ENCODE measurements at regions not wholly inside any gene's neighbourhood (a gene's known extent, or its start where the extent isn't known, plus 50 kb on each side); places are given as distances from the start of the nearest gene placed in this dataset.
"Not testable (repeated sequence)": the region's sequence is repeated elsewhere in the genome, so short reads cannot be mapped to it uniquely, and the experiment has no call there.

GRCh38 chr6:55082021-55082420, 92.3 kb upstream of the HCRTR2 start:
- DNase-seq (ENCODE audit: low read depth, low spot score) (no peak), ATAC-seq (no peak)
- ChIA-PET CTCF (no interaction called here), POLR2A (no interaction called here)
- no peaks in the 10 kb centered on the region for H3K36me3 ChIP-seq (ENCODE audit: control insufficient read depth, insufficient read depth, low read length)
- H3K27ac ChIP-seq (ENCODE audit: low read length) = no peak overlapping the region
- H3K9me3 ChIP-seq (ENCODE audit: control insufficient read depth, insufficient read depth, low read depth, low read length) = no peaks in the 10 kb centered on the region
- in situ Hi-C loops (cut with HindIII; ENCODE audit: low pct_unique_long_range_greater_than_20kb, low sequenced_read_pairs) = no loop called here
- intact Hi-C loops (cut with micrococcal nuclease; ENCODE audit: unreplicated experiment) = no loop called here
- H3K4me3 ChIP-seq (ENCODE audit: low read depth in 2 of 2, low read length in 2 of 2) = no peak overlapping the region
- no peaks in the 10 kb centered on the region for H3K4me1 ChIP-seq (ENCODE audit: control insufficient read depth, insufficient read depth, low read length)
- no peak for TF ChIP-seq POLR2AphosphoS5 (IDR thresholded peaks at IDR 0.05; ENCODE audit: low read depth, low read length)
- no peak for TF ChIP-seq REST (IDR thresholded peaks at IDR 0.05; ENCODE audit: insufficient read depth in 1 of 2, low read depth in 2 of 2, low read length in 1 of 2)
- TF ChIP-seq SIN3A (IDR thresholded peaks at IDR 0.05; ENCODE audit: borderline replicate concordance, insufficient read depth, low read depth, low read length) = no peak
- TF ChIP-seq TCF7L2 (IDR thresholded peaks at IDR 0.05; ENCODE audit: low read depth, low read length) = no peak
- TF ChIP-seq, protein P1, sequence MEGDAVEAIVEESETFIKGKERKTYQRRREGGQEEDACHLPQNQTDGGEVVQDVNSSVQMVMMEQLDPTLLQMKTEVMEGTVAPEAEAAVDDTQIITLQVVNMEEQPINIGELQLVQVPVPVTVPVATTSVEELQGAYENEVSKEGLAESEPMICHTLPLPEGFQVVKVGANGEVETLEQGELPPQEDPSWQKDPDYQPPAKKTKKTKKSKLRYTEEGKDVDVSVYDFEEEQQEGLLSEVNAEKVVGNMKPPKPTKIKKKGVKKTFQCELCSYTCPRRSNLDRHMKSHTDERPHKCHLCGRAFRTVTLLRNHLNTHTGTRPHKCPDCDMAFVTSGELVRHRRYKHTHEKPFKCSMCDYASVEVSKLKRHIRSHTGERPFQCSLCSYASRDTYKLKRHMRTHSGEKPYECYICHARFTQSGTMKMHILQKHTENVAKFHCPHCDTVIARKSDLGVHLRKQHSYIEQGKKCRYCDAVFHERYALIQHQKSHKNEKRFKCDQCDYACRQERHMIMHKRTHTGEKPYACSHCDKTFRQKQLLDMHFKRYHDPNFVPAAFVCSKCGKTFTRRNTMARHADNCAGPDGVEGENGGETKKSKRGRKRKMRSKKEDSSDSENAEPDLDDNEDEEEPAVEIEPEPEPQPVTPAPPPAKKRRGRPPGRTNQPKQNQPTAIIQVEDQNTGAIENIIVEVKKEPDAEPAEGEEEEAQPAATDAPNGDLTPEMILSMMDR (IDR thresholded peaks at IDR 0.05) = no peak
- no peaks in the 10 kb centered on the region for H3K27me3 ChIP-seq (ENCODE audit: control insufficient read depth, insufficient read depth, low read length)
- no TSS peak for BruUV-seq (replicated peaks)

DNA sequence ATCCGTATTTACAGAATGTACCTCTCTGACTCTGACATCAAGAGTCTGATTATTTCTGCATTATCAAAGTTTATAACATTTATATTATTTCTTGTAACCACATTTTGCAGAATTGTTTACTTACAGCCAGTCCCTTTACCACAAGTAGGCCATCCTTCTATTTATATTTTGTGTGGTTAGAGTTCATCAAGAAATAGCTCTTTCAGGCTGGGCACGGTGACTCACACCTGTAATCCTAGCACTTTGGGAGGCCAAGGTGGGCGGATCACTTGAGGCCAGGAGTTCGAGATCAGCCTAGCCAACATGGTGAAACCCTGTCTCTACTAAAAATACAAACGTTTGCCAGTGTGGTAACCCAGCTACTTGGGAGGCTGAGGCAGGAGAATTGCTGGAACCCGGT, 86.3 kb upstream of the HCRTR2 start:
- H3K36me3 ChIP-seq (ENCODE audit: control insufficient read depth, insufficient read depth, low read length); ATAC-seq; CTCF ChIA-PET; H3K4me1 ChIP-seq (ENCODE audit: control insufficient read depth, insufficient read depth, low read length); H3K9me3 ChIP-seq (ENCODE audit: control insufficient read depth, insufficient read depth, low read depth, low read length); POLR2A ChIA-PET; DNase-seq (ENCODE audit: low read depth, low spot score); intact Hi-C loops (cut with micrococcal nuclease; ENCODE audit: unreplicated experiment); BruUV-seq (replicated peaks); H3K4me3 ChIP-seq (ENCODE audit: low read depth in 2 of 2, low read length in 2 of 2); H3K27me3 ChIP-seq (ENCODE audit: control insufficient read depth, insufficient read depth, low read length); H3K27ac ChIP-seq (ENCODE audit: low read length); in situ Hi-C loops (cut with HindIII; ENCODE audit: low pct_unique_long_range_greater_than_20kb, low sequenced_read_pairs): not testable (repeated sequence)

- intact Hi-C loops (cut with micrococcal nuclease; ENCODE audit: unreplicated experiment) (no loop called here), in situ Hi-C loops (cut with HindIII; ENCODE audit: low pct_unique_long_range_greater_than_20kb, low sequenced_read_pairs) (no loop called here)
- POLR2A ChIA-PET = no interaction called here
- TF ChIP-seq SIN3A (IDR thresholded peaks at IDR 0.05; ENCODE audit: borderline replicate concordance, insufficient read depth, low read depth, low read length) (no peak), TCF7L2 (IDR thresholded peaks at IDR 0.05; ENCODE audit: low read depth, low read length) (no peak), REST (IDR thresholded peaks at IDR 0.05; ENCODE audit: insufficient read depth in 1 of 2, low read depth in 2 of 2, low read length in 1 of 2) (no peak), POLR2AphosphoS5 (IDR thresholded peaks at IDR 0.05; ENCODE audit: low read depth, low read length) (no peak)
- TF ChIP-seq, protein P1 (IDR thresholded peaks at IDR 0.05) = no peak
- no peak for DNase-seq (ENCODE audit: low read depth, low spot score)
- no TSS peak for BruUV-seq (replicated peaks)
- H3K9me3 ChIP-seq (ENCODE audit: control insufficient read depth, insufficient read depth, low read depth, low read length) = no peaks in the 10 kb centered on the region
- CTCF ChIA-PET = no interaction called here
- no peaks in the 10 kb centered on the region for H3K27me3 ChIP-seq (ENCODE audit: control insufficient read depth, insufficient read depth, low read length)
- H3K36me3 ChIP-seq (ENCODE audit: control insufficient read depth, insufficient read depth, low read length) = no peaks in the 10 kb centered on the region
- no peak overlapping the region for H3K4me3 ChIP-seq (ENCODE audit: low read depth in 2 of 2, low read length in 2 of 2)
- no peaks in the 10 kb centered on the region for H3K4me1 ChIP-seq (ENCODE audit: control insufficient read depth, insufficient read depth, low read length)
- no peak overlapping the region for H3K27ac ChIP-seq (ENCODE audit: low read length)
- ATAC-seq = no peak
Observed at GRCh38 chr6:55088902-55089301, 85.4 kb upstream of the HCRTR2 start.

Measured in Panc1 (cell line).